HCEC 1CT (cell line): ENCODE measurements at regions not wholly inside any gene's neighbourhood (a gene's known extent, or its start where the extent isn't known, plus 50 kb on each side); places are given as distances from the start of the nearest gene placed in this dataset.

Source experiments
- DNase-seq: peaks from one replicate; pipeline ENCODE4 v3.0.0-alpha.2; 2017

DNA sequence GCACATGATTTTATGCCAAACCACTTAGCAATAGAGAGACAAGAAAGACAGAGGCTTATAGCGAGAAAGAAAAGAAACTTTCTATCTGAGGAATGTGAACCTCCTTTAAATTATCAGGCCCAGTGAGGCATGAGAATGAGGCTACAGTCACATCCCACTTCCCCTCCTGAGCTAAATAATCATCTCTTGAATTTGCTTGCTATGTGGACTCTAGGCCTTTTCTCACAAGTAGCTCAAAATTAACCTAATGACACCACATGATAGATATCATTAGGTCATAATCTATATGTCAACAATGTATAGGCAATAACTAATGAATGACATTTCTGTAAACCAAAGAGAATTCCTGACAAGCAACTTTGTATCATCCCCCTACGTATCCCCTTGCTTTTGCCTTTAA lies 301.5 kb upstream of the MGAT5 start:
- DNase-seq, result no peak

DNA sequence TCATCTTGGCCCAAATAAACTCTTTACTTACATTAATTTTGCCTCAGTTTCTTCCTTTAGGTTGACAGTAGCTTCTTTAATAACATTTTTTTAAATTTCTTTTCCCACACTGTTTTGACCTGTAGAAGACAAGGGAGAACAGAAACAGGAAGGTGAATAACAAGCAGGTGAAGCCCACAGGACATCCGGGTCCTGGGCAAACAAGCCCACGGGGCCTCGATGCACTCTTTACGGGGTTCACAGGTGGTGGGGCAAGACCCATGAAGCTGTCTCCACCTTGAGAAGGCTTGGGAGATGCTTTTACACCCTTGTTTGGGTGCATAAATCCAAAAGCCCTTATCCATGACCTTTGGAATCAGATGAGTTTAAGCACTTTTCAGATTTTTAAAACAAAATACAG lies 301.0 kb upstream of the MGAT5 start:
- no peak for DNase-seq

DNA sequence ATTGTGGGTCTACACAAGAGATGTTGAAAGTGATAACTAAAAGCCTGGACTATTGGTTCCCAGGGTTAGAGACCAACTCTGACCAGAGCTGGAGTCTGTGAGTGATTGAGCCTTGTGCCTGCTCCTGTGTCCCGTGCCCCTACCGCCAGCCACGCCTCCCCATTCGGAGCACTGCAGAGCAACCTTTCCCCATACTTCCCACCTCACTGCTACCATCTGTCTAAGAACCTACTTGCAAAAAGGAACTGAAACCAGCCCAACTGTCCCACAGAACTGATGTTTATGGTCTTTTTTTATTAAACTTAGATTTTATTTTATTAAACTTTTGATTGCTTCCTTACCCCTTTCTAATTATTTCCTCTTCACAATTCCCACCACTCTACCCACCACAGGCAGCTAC lies 300.3 kb upstream of the MGAT5 start:
- DNase-seq, result no peak

DNA sequence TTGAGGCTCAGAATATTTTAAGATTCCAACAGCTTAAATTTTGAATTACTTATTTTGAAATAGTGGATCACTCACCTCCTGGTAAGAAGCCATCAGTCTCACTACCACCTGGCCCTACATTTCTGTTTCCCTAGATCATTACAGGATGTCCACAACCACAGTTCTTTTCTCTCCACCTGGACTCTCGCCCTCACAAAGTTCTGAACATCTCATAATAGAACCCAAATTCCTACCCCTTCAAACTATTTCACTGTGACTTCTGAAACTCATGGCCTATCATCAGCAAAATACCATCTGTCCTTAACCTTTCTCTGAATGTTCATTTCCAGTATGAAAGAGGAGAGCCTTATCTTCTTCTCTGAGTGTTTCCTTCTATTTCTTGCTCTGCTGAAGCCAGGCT lies 299.2 kb upstream of the MGAT5 start:
- DNase-seq, result no peak

DNA sequence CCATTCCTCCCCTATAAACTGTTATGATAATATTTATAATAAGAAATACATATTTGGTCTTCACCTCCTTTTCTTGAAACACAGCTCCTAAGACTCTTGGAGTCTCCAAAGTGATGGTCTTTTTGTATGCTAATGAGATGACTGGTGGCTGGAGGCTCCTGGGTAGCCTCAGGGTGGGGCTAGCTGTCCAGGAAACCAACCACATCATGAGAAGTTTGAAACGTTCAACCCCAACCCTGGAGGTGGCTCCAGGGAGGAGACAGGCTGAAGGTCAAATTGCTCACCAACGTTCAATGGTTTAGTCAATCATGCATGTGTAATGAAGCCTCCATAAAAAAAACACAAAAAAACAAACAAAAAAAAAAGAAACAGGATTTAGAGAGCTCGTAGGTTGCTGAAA lies 298.7 kb upstream of the MGAT5 start:
- no peak for DNase-seq

DNA sequence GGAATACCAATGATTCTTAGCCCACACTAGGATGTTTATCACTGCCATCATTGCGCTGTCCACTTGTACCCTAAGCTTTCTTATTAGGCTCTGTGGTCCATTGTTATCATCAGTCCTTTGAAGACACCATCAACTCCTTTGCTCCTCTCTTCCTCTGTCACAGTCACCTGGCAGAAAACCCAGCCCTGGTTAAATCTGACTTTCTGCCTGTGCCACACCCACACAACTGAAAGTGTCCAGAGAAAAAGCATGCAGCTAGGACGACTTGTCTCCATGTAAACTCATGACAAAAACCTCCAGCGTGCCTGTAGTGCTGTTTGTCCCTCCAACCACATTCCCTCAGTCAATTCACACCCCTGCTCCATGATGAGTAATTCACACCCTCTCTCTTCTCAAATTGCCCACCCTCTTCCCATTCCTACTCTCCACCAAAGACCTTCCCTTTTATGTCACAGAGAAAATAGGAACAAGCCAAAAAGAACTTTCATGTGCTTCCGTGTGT lies 297.4 kb upstream of the MGAT5 start:
- no peak for DNase-seq

DNA sequence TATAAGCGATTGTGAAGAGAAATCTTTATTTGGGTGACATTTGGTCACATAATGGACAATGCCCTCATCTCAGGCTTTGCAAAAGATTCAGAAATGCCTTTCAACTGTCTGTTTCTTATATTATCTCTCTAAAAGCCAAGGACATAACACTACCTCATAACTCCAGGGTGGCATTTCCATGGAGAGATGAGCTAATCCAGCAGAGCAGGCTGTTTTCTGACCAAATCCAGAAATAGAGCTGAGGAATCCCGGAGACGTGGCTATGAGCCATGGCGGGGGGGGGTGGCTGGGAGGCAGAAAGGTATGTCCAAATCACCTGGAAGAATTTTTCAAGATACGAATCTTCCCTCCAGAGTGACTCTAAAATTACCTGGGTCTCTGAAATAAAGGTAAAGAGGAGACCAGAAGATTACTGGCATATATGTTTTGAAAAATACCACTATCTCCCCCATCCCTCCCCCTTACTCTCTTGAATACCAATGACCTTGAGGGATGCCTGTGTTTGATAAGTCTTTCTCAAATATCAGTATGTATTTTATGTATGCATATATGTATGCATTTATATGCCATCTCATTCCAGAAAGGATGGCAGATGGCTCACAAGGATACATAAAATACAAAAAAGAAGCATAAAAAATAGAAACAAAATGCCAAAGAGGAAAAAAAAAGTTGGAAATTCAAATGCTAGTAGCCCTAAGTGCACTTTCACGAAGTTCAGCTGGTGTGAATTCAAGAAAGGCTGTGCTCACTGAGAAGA lies 296.0 kb upstream of the MGAT5 start:
- no peak for DNase-seq

DNA sequence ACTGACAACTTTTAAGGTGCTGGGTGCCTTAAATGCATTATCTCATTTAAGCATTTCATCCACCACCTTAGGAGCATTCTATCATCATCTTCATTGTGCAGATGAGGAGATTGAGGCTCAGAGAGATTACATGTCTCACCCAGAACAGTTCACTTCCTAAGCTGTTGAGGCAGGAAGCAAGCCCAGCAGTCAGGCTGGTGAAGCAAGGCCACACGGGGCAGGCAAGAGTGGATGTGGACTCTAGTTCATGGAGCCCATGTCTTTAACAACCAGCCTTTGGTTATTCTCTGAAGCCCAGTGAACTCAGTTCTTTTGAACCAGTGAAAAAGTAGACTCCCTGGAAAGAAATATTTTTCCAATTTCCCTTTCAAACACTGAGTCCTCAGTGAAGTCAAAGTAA lies 294.8 kb upstream of the MGAT5 start:
- DNase-seq, result no peak

DNA sequence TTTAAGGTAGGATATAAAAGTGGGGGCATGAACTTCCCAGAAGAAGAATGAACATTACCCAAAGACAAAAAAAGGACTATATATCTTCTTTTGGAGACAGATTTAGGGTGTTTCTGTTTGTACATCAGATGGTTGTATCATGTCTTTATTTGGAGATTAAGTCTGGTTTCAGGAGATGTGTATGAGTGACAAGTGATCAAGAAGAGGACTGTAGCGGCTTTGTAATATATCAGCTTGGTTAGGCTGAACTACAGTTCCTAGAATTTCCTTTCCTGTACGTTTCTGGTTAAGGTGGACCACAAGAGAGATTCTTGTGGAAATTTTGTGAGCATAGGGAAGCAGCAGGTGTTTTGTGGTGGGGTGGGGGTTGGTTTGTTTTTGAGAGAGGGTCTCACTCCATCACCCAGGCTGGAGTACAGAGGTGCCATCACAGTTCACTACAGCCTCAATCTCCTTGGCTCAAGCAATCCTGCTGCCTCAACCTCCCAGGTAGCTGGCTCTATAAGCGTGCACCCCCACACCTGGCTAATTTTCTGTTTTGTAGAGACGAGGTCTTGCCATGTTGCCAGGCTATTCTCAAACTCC lies 287.1 kb upstream of the MGAT5 start:
- no peak for DNase-seq

DNA sequence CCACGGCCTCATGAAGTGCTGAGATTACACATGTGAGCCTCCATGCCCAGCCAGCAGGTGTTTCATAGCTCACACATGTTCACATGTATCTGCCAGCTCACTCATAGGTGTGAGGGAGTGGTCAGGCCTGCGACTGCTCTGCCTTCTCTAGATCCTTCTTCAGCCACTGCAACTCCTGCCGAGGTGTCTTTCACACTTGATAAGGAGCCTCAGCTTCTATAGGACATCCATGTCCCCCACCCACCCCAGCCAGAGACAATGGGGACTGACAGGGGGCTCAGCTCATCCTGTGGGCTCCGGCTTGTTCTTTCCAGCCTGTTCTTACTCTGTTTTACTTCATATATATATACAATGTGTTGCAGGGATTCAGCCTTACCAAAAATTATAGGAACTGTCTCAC lies 286.5 kb upstream of the MGAT5 start:
- no peak for DNase-seq

DNA sequence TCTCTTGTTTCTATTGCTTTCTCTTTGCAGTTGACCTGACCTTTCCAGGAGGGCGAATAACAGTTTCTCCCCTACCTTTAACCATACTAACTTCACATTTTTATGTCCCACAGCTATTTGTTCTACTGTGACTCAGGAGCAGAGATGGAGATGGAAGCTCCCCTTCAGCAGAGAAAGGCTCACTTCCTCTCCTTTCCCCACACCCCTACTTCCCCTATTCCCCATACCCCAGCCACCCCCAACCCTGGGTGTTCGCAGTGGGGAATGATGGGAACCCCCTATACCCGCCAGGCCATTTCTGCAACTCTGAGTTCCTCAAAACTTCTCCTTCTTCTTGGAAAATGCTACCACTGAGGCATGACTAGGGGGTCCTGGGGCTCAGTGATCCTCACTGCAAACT lies 285.4 kb upstream of the MGAT5 start:
- no peak for DNase-seq

DNA sequence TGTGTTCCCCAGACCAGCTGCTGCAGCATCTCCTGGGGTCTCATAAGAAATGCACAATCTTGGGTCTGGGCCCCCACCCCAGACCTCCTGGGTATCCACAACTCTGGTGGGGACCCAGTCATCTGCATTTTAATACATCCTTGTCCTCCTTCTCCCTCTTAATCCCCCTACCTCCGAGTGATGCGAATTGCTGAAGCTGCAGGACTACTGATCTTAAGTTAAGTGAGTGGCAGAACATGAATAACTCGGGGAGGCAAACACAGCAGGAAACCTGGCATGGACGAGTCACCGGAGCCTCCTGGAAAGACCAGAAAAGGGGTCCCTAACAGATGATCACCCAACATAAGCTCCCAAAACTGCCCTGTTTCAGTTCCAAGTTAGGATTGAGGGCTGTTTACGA lies 283.2 kb upstream of the MGAT5 start:
- no peak for DNase-seq

DNA sequence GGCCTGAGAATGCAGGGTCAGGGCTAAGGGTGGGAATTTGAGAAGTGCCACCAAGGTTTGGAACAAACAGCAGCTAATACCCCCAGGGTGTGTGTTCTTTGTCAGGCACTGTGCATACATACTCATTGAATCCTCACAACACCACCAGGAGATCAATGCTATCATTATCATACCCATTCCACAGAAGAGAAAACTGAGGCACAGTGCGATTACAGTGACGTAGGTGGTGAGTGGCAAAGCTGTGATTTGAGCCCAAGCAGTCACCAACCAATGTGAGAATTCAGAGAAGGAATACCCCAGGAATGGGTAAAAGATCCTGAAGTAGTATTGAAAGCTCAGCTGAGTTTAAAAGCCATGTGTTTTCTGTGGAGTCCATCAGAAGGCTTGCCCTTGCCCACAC lies 281.6 kb upstream of the MGAT5 start:
- DNase-seq, result no peak

DNA sequence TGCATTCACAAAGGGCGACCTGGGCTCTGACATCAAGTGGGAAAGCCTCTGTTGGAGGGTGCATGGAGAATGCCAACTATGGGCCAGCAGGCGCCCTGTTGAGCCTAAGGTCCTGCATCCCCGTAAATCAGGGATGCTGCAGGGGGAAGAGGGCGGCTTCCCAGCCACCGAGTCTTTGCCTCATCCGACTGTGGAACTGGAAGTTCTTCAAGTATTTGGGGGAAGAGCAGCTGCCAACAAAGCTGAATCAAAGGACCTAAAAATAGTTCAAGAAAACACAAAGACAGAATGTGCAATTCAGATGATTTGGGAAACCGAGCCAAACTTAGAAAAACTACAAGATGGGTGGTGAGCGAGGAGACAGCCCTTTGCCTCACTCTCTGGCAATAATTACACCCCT lies 281.1 kb upstream of the MGAT5 start:
- peak; percentile 24 for DNase-seq

DNA sequence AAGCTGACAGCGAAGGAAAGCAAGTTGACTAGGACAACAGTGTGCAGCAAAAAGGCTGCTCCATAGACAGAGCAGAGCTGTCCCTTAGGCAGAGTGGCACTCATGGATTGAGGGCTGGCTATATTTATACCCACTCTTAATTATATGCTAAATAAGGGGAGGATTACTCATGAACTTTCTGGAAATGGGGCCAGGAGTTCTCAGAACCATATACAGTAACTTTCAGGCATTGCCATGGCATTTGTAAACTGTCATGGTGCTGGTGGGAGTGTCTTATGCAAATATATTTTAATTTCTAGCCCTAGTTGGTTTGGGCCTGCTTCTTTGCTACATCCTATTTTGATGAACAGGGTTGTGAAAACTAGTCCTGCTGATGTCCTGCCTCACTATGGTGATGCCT lies 279.5 kb upstream of the MGAT5 start:
- no peak for DNase-seq

DNA sequence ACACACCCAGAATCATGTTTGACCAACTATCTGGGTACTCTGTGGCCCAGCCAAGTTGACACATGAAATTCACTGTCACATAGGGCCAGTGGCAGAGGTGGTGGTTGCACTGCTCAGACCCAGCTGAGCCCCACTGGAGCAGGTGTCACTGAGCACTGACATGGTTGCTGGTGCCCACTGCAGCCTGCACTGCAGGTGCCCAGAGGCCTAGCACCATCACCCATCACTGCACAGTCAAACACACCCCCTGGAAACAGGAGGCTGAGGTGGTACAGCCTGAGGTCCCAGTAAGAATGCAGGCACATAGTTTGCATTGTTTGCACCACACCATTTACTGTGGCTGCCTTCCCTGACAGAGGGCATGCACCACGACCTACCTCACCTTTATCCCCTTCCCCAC lies 278.7 kb upstream of the MGAT5 start:
- no peak for DNase-seq

DNA sequence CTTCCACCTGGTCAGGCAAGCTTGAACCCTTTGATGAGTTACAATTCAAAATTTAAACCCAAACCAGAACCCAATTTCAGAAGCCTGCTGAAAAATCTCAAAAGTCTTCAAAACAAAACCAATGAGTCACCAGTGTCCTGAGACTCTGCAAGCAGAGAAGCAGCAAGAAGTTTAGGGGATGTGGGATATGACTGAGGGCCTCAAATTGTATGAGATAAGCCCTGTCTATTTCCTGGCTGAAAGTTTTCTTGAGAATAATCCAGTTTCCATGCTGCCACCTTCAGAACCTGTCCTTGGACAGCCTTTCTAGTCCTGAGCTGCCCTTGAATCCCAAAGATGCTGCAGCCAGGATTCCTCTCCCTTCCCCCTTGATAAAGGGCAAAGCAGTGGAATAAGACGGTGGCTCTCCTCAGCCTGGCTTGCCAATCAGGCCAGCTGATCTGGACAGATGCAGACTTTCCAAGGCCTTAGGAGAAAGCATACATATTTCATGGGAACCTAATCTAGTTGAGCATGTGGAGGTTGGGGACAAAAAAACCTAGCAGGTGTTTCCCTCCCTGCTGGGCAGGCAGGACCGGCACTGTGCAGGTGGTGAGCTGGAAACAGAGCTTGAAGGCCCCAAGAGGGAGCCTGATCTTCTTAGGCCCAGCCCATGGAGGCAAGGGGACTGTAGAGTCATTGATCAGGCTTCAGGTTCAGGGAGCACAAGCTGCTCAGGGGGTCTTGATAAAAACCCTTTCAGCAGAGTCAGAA lies 278.0 kb upstream of the MGAT5 start:
- no peak for DNase-seq

DNA sequence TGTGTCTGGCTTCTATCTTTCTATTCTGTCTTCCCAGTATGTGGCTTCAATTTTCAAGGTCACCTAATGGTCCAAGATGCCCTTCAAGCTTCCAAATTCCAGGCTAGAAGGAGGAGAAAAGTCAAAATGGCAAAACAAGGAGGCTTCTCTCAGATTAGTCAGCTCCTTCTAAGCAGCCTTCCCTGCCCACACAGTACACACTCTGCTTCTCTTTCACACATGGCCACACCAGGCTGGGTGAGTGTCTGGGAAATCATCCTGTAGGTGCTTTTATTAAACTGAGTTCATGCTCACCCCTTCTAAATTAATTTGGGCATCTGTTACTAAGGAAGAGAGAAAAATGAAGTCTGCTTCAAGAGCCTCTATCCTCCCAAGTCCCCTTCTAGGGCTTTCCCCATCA lies 277.2 kb upstream of the MGAT5 start:
- no peak for DNase-seq

DNA sequence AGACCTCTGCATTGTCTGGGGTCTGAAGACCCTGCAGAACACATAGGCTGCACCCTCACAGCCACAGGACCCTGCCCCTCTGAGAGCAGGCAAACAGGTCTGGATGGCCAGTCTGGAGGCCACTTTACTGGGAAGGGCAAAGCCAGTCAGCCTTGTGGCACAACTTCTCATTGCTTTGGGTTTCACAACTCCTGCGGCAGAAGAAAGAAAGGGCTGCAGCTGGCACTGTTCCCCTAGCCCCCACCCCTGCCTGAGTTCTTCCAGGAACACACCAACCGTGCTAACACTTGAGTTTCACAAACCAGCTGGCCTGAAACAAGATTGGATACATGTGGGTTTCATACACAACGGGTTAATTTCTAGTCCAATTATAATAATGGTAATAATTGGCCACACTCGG lies 276.5 kb upstream of the MGAT5 start:
- DNase-seq, result no peak

DNA sequence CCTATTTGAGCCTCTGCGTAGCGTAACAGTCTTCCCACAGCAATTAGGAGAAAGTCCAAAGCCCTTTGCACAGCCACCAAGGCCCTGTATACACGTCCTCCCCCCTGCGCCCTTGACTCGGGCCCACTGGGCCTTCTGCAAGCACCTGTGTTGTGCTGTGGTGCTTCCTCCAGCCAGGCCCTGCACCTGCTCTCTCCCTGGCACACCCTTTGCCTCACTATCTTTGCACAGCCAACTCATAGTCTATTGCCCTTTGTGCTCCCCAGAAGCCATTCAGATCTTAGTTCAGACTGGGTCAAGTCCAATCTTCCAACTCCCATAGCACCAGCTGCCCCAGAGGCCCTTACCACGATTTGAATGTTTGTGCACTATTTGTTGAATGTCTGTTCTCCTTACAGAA lies 271.6 kb upstream of the MGAT5 start:
- no peak for DNase-seq

DNA sequence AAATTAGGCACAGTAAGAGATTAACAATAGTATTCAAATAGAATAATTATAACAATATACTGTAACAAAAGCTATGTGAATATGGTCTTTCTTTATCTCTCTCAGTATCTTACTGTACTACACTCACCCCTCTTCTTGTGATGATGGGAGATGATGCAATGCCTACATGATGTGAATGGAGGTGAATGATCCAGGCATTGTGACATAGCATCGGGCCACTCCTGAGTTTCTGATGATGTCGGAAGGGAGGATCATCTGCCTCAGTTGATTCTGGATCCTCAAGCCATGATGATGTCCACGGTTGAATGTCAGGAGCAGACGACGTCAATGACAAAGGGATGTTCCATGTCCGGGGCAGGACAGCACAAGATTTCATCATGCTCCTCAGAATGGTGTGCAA lies 268.3 kb upstream of the MGAT5 start:
- no peak for DNase-seq

DNA sequence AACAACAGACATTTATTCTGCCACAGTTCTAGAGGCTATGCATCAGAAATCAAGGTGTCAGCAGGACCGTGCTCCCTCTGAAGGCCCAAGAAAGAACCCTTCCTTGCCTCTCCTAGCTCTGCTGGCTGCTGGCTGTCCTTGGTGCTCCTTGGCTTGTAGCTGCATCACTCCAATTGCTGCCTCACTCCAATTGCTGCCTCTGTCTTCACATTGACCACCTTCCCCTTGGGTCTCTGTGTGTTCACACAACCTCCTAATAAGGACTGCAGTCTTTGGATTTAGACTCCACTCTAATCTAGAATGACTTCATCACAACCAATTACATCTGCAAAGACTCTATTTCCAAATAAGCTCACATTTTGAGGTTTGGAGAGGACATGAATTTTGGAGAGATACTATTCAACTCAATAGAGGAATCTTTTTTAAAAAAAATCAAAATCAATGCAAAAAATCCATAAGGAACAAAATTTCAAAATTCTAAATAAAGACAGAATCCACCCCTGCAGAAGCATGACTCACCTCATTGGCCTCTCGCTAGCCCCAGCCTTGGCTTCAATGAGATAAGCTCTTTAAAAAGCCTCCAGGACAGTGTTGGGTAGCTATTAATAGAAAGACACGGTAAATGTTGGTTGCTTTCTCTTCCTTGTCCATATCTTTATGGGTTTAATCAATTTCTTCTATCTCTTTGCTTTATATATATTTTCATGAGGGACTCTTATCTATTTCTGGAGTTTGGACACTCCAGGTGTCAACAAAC lies 267.6 kb upstream of the MGAT5 start:
- peak; percentile 42 for DNase-seq
